CD4-positive, alpha-beta T cell treated with Interleukin-4 for 1 hour (primary cell): ENCODE measurements at regions not wholly inside any gene's neighbourhood (a gene's known extent, or its start where the extent isn't known, plus 50 kb on each side); places are given as distances from the start of the nearest gene placed in this dataset.
"Not testable (repeated sequence)": the region's sequence is repeated elsewhere in the genome, so short reads cannot be mapped to it uniquely, and the experiment has no call there.

Experiments used
- DNase-seq, 2 donors: peaks; one replicate each; pipeline ENCODE4 v3.0.0-alpha.2; 2020 to 2022

DNA sequence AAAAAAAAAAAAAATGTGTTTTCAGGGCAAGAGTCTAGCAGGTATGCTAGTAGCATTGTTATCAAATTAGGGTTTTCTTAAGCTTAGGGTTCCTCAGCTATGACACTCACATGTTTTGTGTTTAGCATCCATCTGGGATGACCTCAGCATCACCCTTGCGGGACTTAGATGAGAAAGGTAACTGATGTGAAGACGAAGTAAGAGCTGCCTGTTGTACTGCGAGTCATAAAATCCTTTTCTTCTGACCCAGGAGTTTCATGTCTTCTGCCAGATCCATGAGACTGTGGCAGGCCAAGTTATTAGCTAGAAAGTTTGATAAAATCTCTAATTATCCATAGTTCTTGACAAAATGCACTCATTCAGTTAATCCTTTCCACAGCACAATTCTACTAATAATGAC, 1251.1 kb downstream of the AMY1C start:
- DNase-seq = no peak

- no peak for DNase-seq
Observed at GRCh38 chr1:105004515-105004914, 1254.8 kb downstream of the AMY1C start.

DNA sequence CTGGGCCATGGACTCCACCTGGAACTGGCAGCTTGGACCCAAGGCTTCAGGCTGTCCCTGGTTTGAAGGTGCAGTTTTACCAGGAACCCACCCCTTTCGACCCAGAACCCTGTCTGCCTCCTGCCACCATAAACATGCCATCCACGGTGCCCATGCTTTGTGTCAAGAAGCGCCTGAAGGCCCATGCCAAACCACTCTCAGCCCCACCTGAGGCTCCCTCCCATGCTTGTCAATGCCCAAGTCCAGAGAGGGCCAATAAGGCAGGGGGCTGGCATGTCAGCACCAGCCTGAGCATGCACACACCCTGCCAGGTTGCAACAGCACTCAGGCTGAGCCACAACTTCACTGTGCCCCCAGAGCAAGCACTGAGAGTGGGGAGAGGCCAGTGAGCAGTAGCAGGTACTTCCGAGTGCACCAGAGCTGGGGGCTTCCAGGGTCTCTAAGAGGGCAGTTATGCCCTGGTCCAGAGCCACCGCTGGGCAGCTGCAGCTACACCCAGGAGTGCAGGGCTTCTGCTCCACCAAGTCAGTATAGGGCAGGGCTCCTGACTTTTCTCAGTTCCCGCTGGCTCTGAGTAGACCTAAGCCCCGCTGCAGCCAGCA, 1256.0 kb downstream of the AMY1C start:
- no peak for DNase-seq

DNA sequence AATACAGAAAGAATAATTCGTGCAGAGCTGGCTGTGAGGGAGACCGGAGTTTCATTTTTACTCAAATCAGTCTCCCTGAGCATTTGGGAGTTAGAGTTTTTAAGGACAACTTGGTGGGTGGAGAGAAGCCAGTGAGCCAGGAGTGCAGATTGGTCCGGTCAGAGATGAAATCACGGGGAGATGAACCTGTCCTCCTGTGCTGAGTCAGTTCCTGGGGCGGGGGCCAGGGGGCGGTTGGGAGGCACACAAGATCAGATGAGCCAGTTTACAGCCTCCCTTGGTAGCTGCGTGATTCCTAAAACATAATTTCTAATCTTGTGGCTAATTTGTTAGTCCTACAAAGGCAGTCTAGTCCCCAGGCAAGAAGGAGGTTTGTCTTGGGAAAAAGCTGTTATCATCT, 1267.9 kb downstream of the AMY1C start:
- DNase-seq = no peak

DNA sequence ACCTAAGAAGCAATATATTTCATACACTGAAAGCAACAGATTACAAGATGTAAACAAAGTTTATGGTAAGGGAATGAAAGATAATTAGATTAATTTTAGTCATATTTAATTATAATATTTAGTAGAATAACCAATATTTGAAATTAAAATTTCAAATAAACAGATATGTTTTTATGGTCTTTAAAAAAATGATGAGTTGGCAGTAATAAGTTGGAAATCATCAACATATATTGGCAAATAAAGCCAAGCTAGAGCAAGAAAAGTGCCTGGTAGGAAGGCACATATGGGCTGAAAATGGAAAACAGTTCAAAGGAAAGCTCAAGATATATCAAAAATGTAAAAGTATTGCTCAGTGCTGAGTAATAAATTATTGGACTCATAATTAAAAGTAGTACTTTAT, 1274.0 kb downstream of the AMY1C start:
- DNase-seq = no peak

DNA sequence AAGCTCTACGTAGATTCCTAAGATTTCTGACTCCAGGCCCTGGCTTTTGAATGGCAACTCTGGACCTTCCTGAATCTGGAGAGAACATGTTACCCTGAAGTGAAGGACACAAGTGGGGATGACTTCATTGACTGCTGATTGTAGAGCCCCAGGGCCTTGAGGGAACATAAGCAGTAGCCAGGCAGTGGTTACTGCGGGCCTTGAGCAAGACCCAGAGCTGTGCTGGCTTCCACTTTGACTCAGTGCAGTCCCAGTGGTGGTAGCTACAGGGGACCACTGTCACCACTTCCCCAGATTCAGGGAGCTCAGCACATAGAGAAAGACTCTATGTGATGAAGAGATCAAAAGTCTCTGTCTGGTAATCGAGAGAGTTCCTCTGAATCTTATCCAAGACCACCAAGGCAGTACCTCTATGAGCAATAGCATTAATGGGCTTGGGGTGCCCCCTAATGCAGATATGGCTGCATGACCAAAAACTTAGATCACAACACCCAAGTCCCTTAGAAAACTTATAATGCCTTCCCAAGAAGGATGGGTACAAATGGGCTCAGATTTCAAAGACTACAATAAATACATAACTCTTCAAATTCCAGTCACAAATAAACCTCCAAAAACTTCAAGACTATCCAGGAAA, 1278.3 kb downstream of the AMY1C start:
- DNase-seq = no peak

GRCh38 chr1:105072446-105072845, 1322.7 kb downstream of the AMY1C start:
- no peak for DNase-seq

GRCh38 chr1:105072850-105073249, 1323.2 kb downstream of the AMY1C start:
- no peak for DNase-seq

- no peak for DNase-seq
Observed at GRCh38 chr1:105073660-105074059, 1324.0 kb downstream of the AMY1C start.

- no peak for DNase-seq
Observed at GRCh38 chr1:105083611-105084010, 1333.9 kb downstream of the AMY1C start.

- no peak for DNase-seq
Observed at GRCh38 chr1:105087506-105087905, 1337.8 kb downstream of the AMY1C start.

- DNase-seq = no peak
Observed at GRCh38 chr1:105088166-105088565, 1338.5 kb downstream of the AMY1C start.

DNA sequence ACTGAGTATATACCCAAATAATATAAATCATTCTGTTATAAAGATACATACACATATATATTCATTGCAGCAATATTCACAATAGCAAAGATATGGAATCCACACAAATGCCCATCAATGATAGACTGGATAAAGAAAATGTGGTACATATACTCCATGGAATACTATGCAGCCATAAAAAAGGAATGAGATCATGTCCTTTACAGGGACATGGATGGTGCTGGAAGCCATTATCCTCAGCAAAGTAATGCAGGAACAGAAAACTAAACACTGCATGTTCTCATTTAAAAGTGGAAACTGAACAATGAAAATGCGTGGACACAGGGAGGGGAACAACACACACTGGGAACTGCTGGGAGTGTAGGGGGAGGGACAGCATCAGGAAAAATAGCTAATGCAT, 1344.2 kb downstream of the AMY1C start:
- DNase-seq = not testable (repeated sequence)

DNA sequence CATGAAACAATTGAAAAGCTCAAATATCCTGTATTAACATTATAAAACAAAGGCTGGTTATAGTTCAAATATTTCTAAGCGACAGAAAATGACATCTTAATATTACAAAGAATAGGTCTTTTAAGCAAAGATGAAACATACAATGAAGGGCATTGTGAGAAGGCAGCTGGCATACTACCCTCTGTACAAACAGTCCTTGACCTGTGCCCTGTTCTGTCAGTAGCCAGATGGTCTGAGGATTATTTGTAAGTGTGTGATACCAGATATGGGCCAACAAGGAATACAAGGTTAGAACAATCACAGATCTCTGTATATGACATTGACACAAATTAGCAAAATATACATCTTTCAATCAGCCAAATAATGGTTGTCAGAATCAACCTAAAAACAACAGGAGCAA, 1350.4 kb downstream of the AMY1C start:
- DNase-seq = no peak

DNA sequence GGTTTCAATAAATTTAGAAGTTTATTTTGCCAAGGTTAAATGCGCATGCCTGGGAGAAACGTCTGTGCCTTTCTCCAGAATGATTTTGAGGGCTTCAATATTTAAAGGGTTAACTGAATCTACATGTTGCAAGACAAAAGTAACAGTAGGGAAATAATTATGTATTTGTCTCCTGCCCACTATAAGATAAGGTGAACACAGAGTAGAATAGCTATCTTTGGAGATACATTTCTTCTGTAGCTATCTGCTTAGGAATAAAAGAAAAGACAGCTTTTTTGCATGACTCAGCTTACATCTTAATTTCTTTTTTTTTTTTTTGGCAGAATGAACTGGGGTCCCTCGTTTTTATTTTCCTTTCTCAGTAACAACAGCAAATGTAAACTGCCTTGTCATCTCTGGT, 1351.6 kb downstream of the AMY1C start:
- DNase-seq = no peak

DNA sequence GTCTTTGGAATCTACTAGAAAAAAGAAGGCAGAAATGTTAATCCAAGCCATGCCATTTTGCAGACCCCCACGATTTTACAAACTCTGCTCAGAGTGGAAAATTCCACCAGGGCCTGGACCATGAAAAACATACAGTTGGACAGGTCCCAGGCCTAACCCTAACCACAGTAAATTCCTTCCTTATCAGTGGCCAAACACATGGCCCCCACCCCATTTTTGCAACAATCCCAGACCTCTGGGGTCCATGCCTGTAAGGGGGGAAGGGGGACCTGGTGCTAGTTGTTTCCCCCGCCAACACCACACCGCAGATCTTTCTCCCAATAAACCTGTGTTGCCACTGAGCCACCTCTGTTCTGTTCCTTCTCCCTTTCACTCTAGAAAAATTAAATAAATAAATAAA, 1352.7 kb downstream of the AMY1C start:
- DNase-seq = no peak

- DNase-seq = no peak
Observed at GRCh38 chr1:105122041-105122440, 1372.3 kb downstream of the AMY1C start.

DNA sequence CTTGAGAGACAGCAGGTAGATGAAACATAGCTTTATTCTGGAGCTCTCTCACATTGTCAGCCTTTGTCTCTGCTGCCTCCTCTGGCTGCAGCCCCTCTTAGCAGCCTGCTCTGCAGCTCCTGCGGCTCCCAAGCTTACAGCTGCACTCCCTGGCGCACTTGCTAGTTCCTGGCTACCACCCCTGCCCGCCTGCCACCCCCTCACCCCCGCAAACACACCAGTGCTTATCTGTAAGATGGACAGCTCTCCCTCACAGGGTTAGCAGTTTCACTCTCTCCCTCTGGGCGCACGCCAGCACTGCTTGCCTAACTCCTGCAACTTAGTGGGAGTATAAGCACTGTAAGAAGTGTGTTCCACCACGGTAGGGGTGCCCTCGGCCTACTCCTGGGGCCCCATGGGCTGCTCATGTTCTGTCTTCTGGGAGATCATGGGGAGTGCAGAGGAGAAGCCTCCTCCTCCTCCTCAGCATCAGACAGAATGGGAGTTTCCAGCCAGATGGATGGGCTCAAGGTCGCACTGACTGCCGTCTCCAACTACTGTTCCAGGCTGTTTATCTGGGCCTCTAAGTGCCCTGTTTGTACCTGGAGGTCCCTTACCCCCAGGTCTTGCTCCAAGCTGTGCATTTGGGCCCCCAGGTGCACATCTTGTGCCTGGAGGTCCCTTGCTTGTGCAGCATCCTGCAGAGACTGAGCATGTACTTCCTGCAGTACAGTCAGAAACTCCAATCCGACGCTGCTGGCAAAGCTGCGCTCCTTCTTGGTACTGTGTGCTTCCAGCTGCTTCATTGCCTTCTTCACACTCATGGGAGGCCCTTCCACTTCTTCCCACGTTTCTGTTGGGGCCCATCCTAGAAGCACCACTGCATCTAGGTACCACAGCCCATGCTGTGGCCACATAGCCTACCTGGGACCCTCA, 1388.1 kb downstream of the AMY1C start:
- no peak for DNase-seq

- no peak for DNase-seq
Observed at GRCh38 chr1:105138458-105138893, 1388.8 kb downstream of the AMY1C start.

DNA sequence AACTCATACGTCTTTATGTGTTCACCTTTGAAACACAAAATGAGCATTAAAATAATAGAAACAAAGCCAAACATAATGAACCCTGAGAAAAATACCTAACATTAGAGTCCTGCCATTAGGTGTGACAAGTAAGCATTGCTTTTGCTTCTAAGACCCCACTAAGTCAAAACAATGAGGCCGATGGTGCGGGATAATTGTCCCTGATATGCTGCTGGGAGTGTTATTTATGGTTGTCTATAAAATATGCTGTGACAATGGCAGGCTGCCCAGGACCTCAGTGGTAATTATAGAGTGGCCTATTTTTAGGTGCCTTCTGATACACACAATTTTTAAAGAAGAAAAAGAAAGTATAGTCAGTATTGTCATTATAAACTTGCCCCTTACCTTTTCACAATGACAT, 1423.1 kb downstream of the AMY1C start:
- no peak for DNase-seq

GRCh38 chr1:105180789-105181188, 1431.1 kb downstream of the AMY1C start:
- DNase-seq = no peak

DNA sequence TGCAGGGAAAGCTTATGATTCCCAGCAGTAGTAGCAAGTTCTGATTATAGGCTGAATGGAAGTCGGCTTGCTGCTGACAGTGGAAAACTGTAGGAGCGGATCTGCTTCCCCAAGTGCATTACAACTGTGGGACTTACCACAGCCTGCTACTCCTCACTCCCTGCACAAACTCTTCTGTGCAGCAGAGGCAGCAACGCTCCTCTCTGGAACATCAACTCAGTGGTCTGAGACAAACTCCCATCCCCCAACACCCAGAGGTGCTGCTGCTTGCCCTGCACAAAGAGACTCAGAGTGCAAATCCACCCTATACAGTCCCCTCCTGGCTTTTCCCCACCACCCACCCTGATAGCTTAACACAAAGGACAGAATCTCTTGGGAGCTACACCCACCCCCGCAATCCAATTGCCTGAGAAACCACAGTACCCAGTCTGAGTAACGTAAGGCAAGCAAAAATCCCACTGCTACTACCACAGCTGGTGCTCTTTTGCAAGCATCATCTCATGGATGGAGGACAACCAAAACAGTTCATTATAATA, 1455.2 kb downstream of the AMY1C start:
- DNase-seq = no peak

DNA sequence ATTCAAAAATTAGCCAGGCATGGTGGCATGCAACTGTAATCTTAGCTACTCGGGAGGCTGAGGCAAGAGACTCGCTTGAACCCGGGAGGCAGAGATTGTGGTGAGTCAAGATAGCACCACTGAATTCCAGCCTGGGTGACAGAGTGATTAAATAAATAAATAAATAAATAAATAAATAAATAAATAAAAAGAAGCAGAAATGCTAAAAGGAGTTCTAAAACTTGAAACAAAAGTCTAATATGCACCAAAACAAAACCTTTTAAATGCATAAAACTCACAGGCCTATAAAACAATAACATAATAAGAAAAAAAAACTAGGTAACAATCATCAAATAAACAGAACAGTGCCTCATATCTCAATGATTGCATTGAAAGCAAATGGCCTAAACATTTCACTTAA, 1458.9 kb downstream of the AMY1C start:
- no peak for DNase-seq

DNA sequence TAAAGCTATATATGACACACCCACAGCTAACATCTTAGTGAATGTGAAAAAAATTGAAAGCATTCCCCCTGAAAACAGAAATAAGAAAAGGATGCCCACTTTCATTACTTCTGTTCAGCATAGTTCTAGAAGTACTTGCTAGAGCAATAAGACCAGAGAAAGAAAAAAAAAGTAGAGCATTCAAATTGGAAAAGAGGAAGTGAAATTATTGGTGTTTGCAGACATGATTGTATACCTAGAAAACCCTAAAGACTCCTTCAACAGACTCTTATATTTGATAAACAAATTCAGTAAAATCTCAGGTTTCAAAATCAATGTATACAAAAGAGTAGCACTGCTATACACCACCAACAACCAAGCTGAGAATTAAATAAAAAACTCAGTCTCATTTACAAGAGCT, 1461.0 kb downstream of the AMY1C start:
- DNase-seq = no peak
